ENCODE measurements at regions not wholly inside any gene's neighbourhood (a gene's known extent, or its start where the extent isn't known, plus 50 kb on each side); places are given as distances from the start of the nearest gene placed in this dataset.
"Not testable (repeated sequence)": the region's sequence is repeated elsewhere in the genome, so short reads cannot be mapped to it uniquely, and the experiment has no call there.

DNA sequence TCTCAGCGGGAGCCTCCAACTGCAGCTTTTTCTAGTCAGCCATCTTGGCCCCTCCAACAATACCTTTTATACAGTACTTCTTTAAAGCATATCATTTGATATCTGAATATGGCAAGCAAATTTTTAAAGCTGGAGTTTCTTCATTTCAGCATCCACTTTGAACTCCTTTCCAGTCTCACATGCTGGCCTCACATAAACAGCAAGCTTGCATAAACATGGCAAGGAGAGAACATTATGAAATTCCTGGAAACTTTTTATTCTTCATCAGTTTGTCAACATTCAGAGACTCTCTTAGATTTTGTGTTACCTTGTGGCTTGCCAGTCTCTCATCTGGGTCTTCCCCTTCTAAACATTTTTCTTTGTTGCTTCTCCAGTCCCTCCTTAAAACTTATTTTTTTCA, 745.3 kb downstream of the NR2F1-AS1 start:
- no peaks in the 10 kb centered on the region for H3K9me3 ChIP-seq (ENCODE audit: insufficient read depth, low read depth, low read length)
- H3K4me1 ChIP-seq (ENCODE audit: insufficient read depth, low read length, poor library complexity, severe bottlenecking) = no peaks in the 10 kb centered on the region
- no peak overlapping the region for H3K4me3 ChIP-seq (ENCODE audit: low read length, poor library complexity, severe bottlenecking)
- H4K20me1 ChIP-seq (ENCODE audit: insufficient read depth, low read length, poor library complexity, severe bottlenecking) = no peaks in the 10 kb centered on the region
- H3K36me3 ChIP-seq (ENCODE audit: insufficient read depth, low read length) = no peaks in the 10 kb centered on the region
- H3K9me2 ChIP-seq (replicated peaks; ENCODE audit: low read depth, low read length) = no peaks in the 10 kb centered on the region
- no peaks in the 10 kb centered on the region for H3K27me3 ChIP-seq (ENCODE audit: insufficient read depth, low read length, poor library complexity, severe bottlenecking)
- no peaks in the 10 kb centered on the region for H3F3A ChIP-seq (ENCODE audit: low read depth)
- TF ChIP-seq, protein P1, sequence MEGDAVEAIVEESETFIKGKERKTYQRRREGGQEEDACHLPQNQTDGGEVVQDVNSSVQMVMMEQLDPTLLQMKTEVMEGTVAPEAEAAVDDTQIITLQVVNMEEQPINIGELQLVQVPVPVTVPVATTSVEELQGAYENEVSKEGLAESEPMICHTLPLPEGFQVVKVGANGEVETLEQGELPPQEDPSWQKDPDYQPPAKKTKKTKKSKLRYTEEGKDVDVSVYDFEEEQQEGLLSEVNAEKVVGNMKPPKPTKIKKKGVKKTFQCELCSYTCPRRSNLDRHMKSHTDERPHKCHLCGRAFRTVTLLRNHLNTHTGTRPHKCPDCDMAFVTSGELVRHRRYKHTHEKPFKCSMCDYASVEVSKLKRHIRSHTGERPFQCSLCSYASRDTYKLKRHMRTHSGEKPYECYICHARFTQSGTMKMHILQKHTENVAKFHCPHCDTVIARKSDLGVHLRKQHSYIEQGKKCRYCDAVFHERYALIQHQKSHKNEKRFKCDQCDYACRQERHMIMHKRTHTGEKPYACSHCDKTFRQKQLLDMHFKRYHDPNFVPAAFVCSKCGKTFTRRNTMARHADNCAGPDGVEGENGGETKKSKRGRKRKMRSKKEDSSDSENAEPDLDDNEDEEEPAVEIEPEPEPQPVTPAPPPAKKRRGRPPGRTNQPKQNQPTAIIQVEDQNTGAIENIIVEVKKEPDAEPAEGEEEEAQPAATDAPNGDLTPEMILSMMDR (conservative IDR thresholded peaks at IDR 0.05; ENCODE audit: low read length) = no peak
- no peak for TF ChIP-seq EZH2phosphoT487 (IDR thresholded peaks at IDR 0.05; ENCODE audit: borderline replicate concordance)
- no peaks in the 10 kb centered on the region for H3K79me2 ChIP-seq (ENCODE audit: insufficient read depth, low read length)
- H3K9ac ChIP-seq (ENCODE audit: low read depth, low read length, poor library complexity, severe bottlenecking) = no peak overlapping the region
- H2AFZ ChIP-seq (ENCODE audit: low read length) = no peak overlapping the region
- no peak overlapping the region for H3K4me2 ChIP-seq (ENCODE audit: low read depth, low read length, poor library complexity, severe bottlenecking)

DNA sequence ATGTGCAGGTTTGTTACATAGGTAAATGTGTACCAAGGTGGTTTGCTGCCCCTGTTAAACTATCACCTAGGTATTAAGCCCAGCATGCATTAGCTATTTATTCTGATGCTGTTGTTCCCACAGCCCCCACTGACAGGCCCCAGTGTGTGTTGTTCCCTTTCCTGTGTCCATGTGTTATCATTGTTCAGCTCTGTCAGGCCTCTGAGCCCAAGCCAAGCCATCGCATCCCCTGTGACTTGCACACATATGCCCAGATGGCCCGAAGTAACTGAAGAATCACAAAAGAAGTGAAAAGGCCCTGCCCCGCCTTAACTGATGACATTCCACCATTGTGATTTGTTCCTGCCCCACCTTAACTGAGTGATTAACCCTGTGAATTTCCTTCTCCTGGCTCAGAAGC, 757.5 kb downstream of the NR2F1-AS1 start:
- not testable (repeated sequence) for H3K4me2 ChIP-seq (ENCODE audit: low read depth, low read length, poor library complexity, severe bottlenecking); H3K4me3 ChIP-seq (ENCODE audit: low read length, poor library complexity, severe bottlenecking); H3K36me3 ChIP-seq (ENCODE audit: insufficient read depth, low read length); H4K20me1 ChIP-seq (ENCODE audit: insufficient read depth, low read length, poor library complexity, severe bottlenecking); H3F3A ChIP-seq (ENCODE audit: low read depth); H3K79me2 ChIP-seq (ENCODE audit: insufficient read depth, low read length); H3K9me3 ChIP-seq (ENCODE audit: insufficient read depth, low read depth, low read length); H2AFZ ChIP-seq (ENCODE audit: low read length); H3K4me1 ChIP-seq (ENCODE audit: insufficient read depth, low read length, poor library complexity, severe bottlenecking); H3K9ac ChIP-seq (ENCODE audit: low read depth, low read length, poor library complexity, severe bottlenecking); H3K27me3 ChIP-seq (ENCODE audit: insufficient read depth, low read length, poor library complexity, severe bottlenecking); H3K9me2 ChIP-seq (replicated peaks; ENCODE audit: low read depth, low read length)

DNA sequence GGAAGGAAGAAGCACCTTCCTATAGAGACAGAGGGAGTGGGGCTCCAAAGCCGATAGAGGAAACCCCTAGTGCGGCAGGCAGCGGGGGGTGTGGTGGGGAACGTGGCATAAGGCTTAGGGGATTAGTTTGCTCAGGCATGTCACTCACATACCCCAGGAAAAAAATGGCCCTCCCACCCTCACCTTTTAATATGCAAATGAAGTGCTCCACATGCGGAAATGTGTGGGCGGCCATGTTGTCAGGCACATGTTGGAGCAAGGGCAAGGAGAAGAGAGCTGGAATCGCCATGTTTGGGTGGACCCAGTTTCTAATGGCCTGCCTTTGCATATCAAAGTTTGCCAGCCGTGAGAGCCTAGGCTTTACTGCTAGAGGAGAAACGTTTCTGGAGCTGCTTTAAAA, 758.8 kb downstream of the NR2F1-AS1 start:
- H3K9me3 ChIP-seq (ENCODE audit: insufficient read depth, low read depth, low read length) = no peaks in the 10 kb centered on the region
- no peak for TF ChIP-seq EZH2phosphoT487 (IDR thresholded peaks at IDR 0.05; ENCODE audit: borderline replicate concordance)
- TF ChIP-seq, protein P1 (conservative IDR thresholded peaks at IDR 0.05; ENCODE audit: low read length) = no peak
- H3K79me2 ChIP-seq (ENCODE audit: insufficient read depth, low read length) = no peaks in the 10 kb centered on the region
- H3K4me1 ChIP-seq (ENCODE audit: insufficient read depth, low read length, poor library complexity, severe bottlenecking) = no peaks in the 10 kb centered on the region
- H3K27me3 ChIP-seq (ENCODE audit: insufficient read depth, low read length, poor library complexity, severe bottlenecking) = no peaks in the 10 kb centered on the region
- no peaks in the 10 kb centered on the region for H4K20me1 ChIP-seq (ENCODE audit: insufficient read depth, low read length, poor library complexity, severe bottlenecking)
- no peaks in the 10 kb centered on the region for H3K36me3 ChIP-seq (ENCODE audit: insufficient read depth, low read length)
- no peaks in the 10 kb centered on the region for H3K9me2 ChIP-seq (replicated peaks; ENCODE audit: low read depth, low read length)
- H3K4me2 ChIP-seq (ENCODE audit: low read depth, low read length, poor library complexity, severe bottlenecking) = no peak overlapping the region
- no peaks in the 10 kb centered on the region for H3F3A ChIP-seq (ENCODE audit: low read depth)
- H3K4me3 ChIP-seq (ENCODE audit: low read length, poor library complexity, severe bottlenecking) = no peak overlapping the region
- H2AFZ ChIP-seq (ENCODE audit: low read length) = no peak overlapping the region
- H3K9ac ChIP-seq (ENCODE audit: low read depth, low read length, poor library complexity, severe bottlenecking) = no peak overlapping the region

DNA sequence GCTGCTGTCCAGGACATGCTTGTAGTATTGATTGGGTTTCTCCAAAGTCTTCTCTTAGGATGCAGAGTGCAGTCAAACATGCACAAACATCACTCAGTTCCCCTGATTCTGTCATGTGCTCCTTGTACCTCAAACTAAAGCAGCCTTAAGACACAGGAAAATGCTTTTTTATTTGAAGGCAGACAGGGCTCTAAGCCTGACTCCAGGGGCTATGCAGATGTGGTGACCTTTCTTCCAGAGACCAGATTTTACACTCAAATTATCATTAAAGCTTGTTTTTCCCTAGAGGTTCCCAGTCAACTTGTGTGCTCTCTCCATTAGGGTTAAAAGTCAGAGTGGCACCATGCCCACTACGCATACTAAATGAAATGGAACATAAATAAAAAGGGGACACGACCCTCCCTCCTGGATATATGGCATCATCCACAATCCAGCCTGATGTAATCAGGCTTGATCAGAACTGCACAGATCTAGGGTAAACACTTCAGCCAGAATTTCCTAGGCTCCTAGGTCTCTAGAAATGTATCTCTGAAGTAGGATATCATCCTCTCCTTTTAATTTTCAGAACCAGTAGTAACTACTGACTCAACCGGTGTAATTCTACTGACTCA, 771.1 kb downstream of the NR2F1-AS1 start:
- Histone ChIP-seq H3K4me2 (ENCODE audit: low read depth, low read length, poor library complexity, severe bottlenecking) (no peak overlapping the region), H3K36me3 (ENCODE audit: insufficient read depth, low read length) (no peaks in the 10 kb centered on the region), H3K9me2 (replicated peaks; ENCODE audit: low read depth, low read length) (no peaks in the 10 kb centered on the region), H2AFZ (ENCODE audit: low read length) (no peak overlapping the region), H3K27me3 (ENCODE audit: insufficient read depth, low read length, poor library complexity, severe bottlenecking) (no peaks in the 10 kb centered on the region), H3K9ac (ENCODE audit: low read depth, low read length, poor library complexity, severe bottlenecking) (no peak overlapping the region), H3K79me2 (ENCODE audit: insufficient read depth, low read length) (no peaks in the 10 kb centered on the region), H3F3A (ENCODE audit: low read depth) (no peaks in the 10 kb centered on the region), H3K4me3 (ENCODE audit: low read length, poor library complexity, severe bottlenecking) (no peak overlapping the region), H3K4me1 (ENCODE audit: insufficient read depth, low read length, poor library complexity, severe bottlenecking) (no peaks in the 10 kb centered on the region), H4K20me1 (ENCODE audit: insufficient read depth, low read length, poor library complexity, severe bottlenecking) (no peaks in the 10 kb centered on the region), H3K9me3 (ENCODE audit: insufficient read depth, low read depth, low read length) (no peaks in the 10 kb centered on the region)
- TF ChIP-seq, protein P1 (conservative IDR thresholded peaks at IDR 0.05; ENCODE audit: low read length) = no peak
- TF ChIP-seq EZH2phosphoT487 (IDR thresholded peaks at IDR 0.05; ENCODE audit: borderline replicate concordance) = no peak

Data from Loucy (cell line).